CD4-positive, alpha-beta T cell treated with Interferon alpha-2 for 1 hour (primary cell): ENCODE measurements at regions not wholly inside any gene's neighbourhood (a gene's known extent, or its start where the extent isn't known, plus 50 kb on each side); places are given as distances from the start of the nearest gene placed in this dataset.

Source experiments
- DNase-seq, 2 donors: peaks; one replicate each; pipeline ENCODE4 v3.0.0-alpha.2; 2020 to 2022

- DNase-seq = no peak
Measured at GRCh38 chr19:5392486-5392885, 51.9 kb upstream of the PTPRS start.

GRCh38 chr19:5393088-5393487 lies 52.5 kb upstream of the PTPRS start:
- no peak for DNase-seq

DNA sequence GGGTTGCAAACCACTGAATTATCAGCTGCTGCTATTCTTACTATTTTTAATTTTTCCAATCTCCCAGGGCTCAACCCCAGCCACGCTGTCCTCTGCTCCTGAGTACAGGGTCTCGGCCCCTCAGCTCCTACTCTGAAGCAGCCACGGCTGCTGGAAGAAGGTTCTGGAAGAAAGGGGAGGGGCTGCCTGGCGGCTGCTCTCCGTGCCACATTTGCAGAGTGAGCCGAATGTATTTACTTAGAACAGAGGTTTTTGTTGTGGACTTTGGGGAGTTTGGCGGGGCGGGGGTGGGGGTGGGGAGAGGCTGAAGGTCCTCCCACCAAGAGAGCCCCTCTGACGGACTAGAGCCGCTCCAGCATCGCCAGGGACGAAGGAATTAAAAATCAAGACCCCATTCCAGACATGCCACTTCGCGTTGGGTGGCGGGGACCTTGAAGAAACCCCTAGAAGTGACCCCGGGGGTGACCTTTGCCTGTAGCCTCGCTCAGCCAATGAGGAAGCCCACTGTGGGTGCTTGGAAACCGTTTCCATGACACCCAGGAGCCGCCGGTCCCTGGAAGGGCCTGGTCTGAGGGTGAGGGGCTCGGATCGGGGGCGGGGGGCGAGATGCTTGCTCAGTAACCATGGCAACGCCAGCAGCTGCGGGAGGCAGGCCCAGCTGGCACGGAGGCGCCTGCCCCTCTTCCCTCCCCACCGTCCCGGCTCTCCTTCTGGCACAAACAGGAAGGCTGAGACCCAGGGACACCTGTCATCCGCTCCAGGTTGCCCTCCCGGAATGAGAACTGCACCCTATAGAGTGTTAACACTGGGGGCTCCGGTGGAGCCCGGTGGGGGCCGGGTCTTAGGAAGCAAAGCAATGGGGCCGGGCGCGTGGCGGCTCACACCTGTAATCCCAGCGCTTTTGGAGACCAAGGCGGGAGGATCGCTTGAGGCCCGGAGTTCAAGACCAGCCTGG lies 54.2 kb upstream of the PTPRS start:
- DNase-seq = no peak

DNA sequence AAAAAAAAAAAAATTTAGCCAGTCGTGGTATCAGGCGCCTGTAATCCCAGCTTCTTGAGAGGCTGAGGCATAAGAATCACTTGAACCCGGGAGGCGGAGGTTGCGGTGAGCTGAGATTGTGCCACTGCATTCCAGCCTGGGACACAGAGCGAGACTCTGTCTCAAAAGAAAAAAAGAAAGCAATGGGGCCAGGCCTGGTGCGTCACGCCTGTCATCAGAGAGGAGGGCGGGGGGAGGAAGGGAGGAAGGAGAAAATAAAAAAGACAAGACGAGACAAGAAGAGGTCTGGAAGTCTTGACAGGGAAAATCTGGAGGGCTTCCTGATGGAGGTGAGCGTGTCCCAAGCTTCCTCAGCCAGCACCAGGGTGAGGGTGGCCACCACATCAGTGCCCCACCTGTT lies 54.9 kb upstream of the PTPRS start:
- DNase-seq = no peak

DNA sequence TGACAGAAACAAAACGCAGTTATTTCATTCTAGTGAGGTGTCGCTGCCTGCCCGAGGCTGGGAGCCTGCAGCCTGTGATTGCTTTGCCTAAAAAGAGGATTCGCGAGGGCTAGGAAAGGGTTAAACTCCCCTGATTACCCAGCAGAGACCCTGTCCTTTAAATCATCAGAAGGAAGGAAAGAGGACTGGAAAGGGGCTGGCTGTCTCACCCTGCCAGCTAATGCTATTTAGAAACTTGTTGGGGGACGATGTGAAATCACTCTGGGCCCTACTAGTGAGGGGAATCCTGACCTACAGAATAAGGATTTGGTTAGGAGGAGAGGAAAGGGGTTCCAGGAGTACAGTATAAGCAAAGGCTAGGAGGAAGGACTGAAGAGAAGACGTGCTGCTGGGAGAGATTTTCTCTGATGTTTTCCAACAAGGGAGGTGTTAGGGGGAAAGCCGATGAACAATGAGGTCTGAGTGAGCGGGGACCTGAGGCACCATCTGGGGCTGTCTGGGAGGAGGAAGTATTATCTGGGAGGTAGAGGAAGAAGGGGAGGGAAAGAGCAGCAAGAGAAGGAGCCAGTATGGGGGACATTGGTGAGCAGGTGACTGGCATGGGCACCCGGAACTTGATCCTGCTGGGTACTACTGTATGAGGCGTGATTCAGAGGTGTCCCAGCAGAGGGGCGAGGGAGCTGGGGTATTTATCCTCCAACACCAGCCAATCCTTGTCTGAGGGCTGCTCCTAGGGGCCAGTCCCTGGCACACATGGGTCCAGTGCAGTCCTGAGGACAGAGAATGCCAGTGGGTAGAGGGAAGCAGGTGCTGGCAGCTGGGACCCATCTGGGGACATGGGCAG lies 55.7 kb upstream of the PTPRS start:
- DNase-seq = no peak

DNA sequence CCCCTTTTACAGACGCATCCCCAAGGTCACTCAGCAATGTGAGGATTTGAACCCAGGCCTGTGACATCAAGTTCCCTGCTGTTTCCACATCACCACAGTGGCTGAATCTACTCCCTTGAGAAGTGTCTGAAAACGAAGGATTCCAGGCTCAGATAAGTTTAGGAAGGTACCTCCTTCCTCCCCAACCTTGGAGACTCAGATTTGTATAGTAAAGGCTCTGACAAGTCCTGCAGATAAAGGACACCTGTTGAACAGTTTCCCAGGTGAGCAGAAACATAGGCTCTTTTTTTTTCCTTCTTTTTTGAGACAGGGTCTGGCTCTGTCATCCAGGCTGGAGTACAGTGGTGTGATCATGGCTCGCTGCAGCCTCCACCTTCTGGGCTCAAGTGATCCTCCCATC lies 56.4 kb upstream of the PTPRS start:
- no peak for DNase-seq

DNA sequence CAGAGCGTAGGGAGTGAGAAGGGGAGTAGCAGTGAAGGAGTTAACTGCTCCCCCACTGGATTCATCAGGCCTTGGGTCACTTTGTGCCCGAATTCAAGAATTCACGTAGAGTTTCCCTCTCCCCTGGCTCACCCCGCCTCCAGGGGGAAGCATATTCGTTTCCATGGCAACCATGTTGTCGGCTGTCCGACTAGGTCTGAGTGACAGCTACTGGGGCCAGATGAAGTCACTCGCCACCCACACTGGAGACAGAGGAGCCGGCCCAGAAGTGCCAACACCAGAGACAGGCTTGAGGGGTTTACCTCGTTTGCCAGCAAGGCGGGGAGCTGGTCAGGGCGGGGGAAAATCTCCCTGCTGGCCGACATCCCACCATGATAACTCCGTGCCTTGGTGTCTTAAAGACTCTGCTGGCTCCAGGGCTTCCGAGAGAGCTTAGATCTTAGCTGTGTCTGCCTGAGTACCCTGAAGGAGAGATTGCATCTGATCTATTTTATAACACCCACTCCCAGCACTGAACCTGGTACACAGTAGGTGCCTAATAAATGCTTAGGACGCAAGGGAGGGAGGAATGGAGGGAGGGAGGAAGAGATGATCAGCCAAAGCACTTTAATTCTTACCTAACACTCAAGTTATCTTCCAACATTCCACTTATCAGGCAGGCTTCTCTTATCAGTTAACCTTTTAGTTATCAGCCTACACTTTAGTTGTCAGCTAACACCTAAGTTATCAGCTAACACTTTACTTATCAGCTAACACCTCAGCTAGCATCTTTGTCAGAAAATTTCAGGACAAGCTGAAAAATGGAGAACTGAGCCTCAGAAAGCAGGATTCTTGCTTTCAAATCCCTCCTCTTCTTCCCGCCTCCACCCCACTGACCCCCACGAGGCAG lies 57.2 kb upstream of the ZNRF4 start:
- no peak for DNase-seq

DNA sequence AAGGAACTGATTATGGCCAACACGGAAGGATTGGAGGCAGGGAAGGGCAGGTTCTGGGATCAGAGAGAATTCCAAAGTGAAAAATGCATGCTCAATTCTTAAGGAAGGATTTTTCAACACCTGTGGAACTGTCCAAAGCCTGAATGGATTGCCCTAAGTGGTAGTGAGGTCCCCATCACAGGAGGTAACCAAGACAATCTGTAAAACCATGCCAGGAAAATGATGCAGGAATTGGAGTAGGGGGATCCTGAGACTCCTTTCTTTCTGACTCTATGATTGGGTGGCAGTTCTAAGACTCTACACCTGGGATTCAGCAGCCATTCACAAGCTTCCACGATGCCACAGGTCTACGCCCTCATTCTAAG lies 56.5 kb upstream of the ZNRF4 start:
- DNase-seq = no peak

DNA sequence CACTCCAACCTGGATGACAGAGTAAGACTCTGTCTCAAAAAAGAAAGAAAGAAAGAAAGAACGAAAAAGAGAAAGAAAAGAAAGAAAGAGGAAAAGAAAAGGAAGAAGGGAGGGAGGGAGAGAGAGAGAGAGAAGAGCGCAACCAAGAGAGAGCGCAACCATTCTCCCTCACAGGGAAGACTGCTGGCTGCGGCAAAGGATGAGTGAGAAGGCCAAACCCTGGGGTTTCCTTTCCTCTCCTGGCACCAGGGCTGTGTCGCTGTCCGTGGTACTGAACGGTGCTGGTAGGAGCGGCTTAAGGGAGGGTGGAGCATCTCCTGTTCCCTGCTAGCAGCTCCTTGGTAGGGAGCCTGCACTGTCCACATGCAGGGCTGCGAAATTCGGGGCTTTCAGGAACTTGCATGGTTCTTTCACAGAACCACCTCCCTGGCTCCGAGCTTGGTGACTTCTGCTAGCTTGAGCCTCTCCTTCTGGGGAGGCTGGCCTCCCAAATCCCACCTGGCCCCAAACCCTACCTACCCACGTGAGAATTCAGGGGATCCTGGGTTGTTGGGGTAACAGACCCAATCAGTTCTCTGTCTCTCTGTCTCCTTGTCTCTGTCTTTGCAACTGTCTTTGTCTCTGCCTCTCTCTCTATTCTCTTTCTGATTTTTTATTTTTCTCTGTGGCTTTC lies 51.1 kb upstream of the ZNRF4 start:
- peak; percentile 5 to 41 for DNase-seq
